GM23338 (cell line): ENCODE measurements at regions not wholly inside any gene's neighbourhood (a gene's known extent, or its start where the extent isn't known, plus 50 kb on each side); places are given as distances from the start of the nearest gene placed in this dataset.

ENCODE experiments used
- ATAC-seq: fragments of 200-7000 bp; cut with Tn5 transposase; 3 replicates; pipeline ENCODE4 v1.9.1; 2020
- DNase-seq: peaks from one replicate; pipeline ENCODE4 v3.0.0-alpha.2; 2015; ENCODE audit warnings: low spot score
- H2AFZ ChIP-seq: fragments of 200-600 bp; sonication (generic); 2 replicates; pipeline ENCODE4 v1.8.0; 2016; ENCODE audit warnings: antibody characterized with exemption, mild to moderate bottlenecking, moderate library complexity
- H3F3A ChIP-seq: fragments of 200-600 bp; sonication (generic); replicated peaks from 2 replicates; pipeline ENCODE4 v1.8.0; 2017; ENCODE audit warnings: antibody characterized with exemption, mixed run types, low read depth
- H3K27ac ChIP-seq: fragments of 200-600 bp; sonication (generic); 2 replicates; pipeline ENCODE4 v1.6.1; 2016; ENCODE audit warnings: low read depth
- H3K27me3 ChIP-seq: fragments of 200-600 bp; sonication (generic); 2 replicates; pipeline ENCODE4 v1.8.0; 2016; ENCODE audit warnings: mild to moderate bottlenecking, mixed run types, moderate library complexity; ENCODE audit not compliant: insufficient read depth
- H3K36me3 ChIP-seq: fragments of 200-600 bp; sonication (generic); 2 replicates; pipeline ENCODE4 v1.8.0; 2016; ENCODE audit warnings: mild to moderate bottlenecking; ENCODE audit not compliant: insufficient read depth
- H3K4me1 ChIP-seq: fragments of 200-600 bp; sonication (generic); 2 replicates; pipeline ENCODE4 v1.8.0; 2016; ENCODE audit warnings: mild to moderate bottlenecking, moderate library complexity; ENCODE audit not compliant: insufficient read depth
- H3K4me2 ChIP-seq: fragments of 200-600 bp; sonication (generic); 2 replicates; pipeline ENCODE4 v1.7.1; 2017; ENCODE audit warnings: mixed run types
- H3K4me3 ChIP-seq: fragments of 200-600 bp; sonication (generic); 2 replicates; pipeline ENCODE4 v1.6.1; 2016; ENCODE audit warnings: mixed run types
- H3K79me2 ChIP-seq: fragments of 200-600 bp; sonication (generic); replicated peaks from 2 replicates; pipeline ENCODE4 v1.8.0; 2017; ENCODE audit warnings: mild to moderate bottlenecking; ENCODE audit not compliant: insufficient read depth
- H3K9me2 ChIP-seq: fragments of 200-600 bp; sonication (generic); 2 replicates; pipeline ENCODE4 v1.8.0; 2017; ENCODE audit not compliant: insufficient read depth
- H4K20me1 ChIP-seq: fragments of 200-600 bp; sonication (generic); replicated peaks from 2 replicates; pipeline ENCODE4 v1.8.0; 2017; ENCODE audit warnings: mild to moderate bottlenecking; ENCODE audit not compliant: insufficient read depth
- H3K27ac Mint-ChIP-seq: 2 replicates; pipeline ENCODE4 v1.8.0; 2020; ENCODE audit warnings: inconsistent platforms, mild to moderate bottlenecking, moderate library complexity, mixed read lengths
- H3K27me3 Mint-ChIP-seq: 3 replicates; pipeline ENCODE4 v1.8.0; 2022; ENCODE audit warnings: low read depth, mild to moderate bottlenecking, moderate library complexity, mixed read lengths, inconsistent platforms; ENCODE audit not compliant: insufficient read depth, poor library complexity
- H3K36me3 Mint-ChIP-seq: 3 replicates; pipeline ENCODE4 v1.8.0; 2021; ENCODE audit warnings: low read depth, mild to moderate bottlenecking, inconsistent platforms, moderate library complexity, mixed read lengths
- H3K4me1 Mint-ChIP-seq: 3 replicates; pipeline ENCODE4 v1.8.0; 2020; ENCODE audit warnings: mild to moderate bottlenecking, inconsistent platforms, mixed read lengths
- H3K4me3 Mint-ChIP-seq: 3 replicates; pipeline ENCODE4 v1.8.0; 2021; ENCODE audit warnings: moderate library complexity, mild to moderate bottlenecking, inconsistent platforms, mixed read lengths
- H3K9me3 Mint-ChIP-seq: 3 replicates; pipeline ENCODE4 v1.8.0; 2020; ENCODE audit warnings: moderate library complexity, mild to moderate bottlenecking, inconsistent platforms, mixed read lengths
- CREB1 ChIP-seq: fragments of 250-450 bp; sonication (Bioruptor Pico); IDR thresholded peaks from 2 replicates; pipeline ENCODE4 v1.5.0; 2020; ENCODE audit warnings: low read depth, mild to moderate bottlenecking, moderate library complexity
- EZH2 ChIP-seq: fragments of 200-600 bp; sonication (generic); IDR thresholded peaks from one replicate; pipeline ENCODE4 v1.8.0; 2017; ENCODE audit warnings: antibody characterized with exemption, mild to moderate bottlenecking, low read depth; ENCODE audit not compliant: unreplicated experiment
- EZH2phosphoT487 ChIP-seq: fragments of 200-600 bp; sonication (generic); IDR thresholded peaks from one replicate; pipeline ENCODE4 v1.8.1; 2018; ENCODE audit warnings: antibody characterized with exemption; ENCODE audit not compliant: unreplicated experiment
- JUNB ChIP-seq: IDR thresholded peaks from one replicate; pipeline ENCODE4 v1.6.1; 2016; ENCODE audit warnings: antibody characterized with exemption; ENCODE audit not compliant: unreplicated experiment
- NANOG ChIP-seq: IDR thresholded peaks from 2 replicates; pipeline ENCODE4 v1.6.1; 2016; ENCODE audit warnings: antibody characterized with exemption, borderline replicate concordance
- POLR2AphosphoS5 ChIP-seq: IDR thresholded peaks from 2 replicates; pipeline ENCODE4 v1.6.1; 2016; ENCODE audit warnings: antibody characterized with exemption, low read depth
- REST ChIP-seq: IDR thresholded peaks from one replicate; pipeline ENCODE4 v1.6.1; 2018; ENCODE audit warnings: antibody characterized with exemption; ENCODE audit not compliant: unreplicated experiment
- STAT1 ChIP-seq: IDR thresholded peaks from one replicate; pipeline ENCODE4 v1.6.1; 2016; ENCODE audit warnings: antibody characterized with exemption; ENCODE audit not compliant: unreplicated experiment
- ZNF114 ChIP-seq: fragments of 250-450 bp; sonication (Bioruptor Pico); IDR thresholded peaks from 2 replicates; pipeline ENCODE4 v1.5.0; 2020; ENCODE audit warnings: mild to moderate bottlenecking, moderate library complexity
- ZNF331 ChIP-seq: fragments of 250-450 bp; sonication (Bioruptor Pico); IDR thresholded peaks from 2 replicates; pipeline ENCODE4 v1.5.0; 2020; ENCODE audit warnings: low read depth, mild to moderate bottlenecking, moderate library complexity
- ZNF462 ChIP-seq: fragments of 250-450 bp; sonication (Bioruptor Pico); IDR thresholded peaks from 2 replicates; pipeline ENCODE4 v1.5.0; 2020; ENCODE audit warnings: mild to moderate bottlenecking, moderate library complexity
- TF ChIP-seq, protein P1 (sequence below), 2 experiments: fragments of 200-600 bp in 1 of 2; sonication (generic) in 1 of 2; conservative IDR thresholded peaks; 2 replicates each; pipeline versions ENCODE4 v1.5.1 to v1.6.1; 2016 to 2017; ENCODE audit warnings: antibody characterized with exemption in 2 of 2, low read depth in 2 of 2, mild to moderate bottlenecking in 2 of 2, moderate library complexity in 1 of 2
- TF ChIP-seq, protein P2 (sequence below): IDR thresholded peaks from 2 replicates; pipeline ENCODE4 v1.6.1; 2016; ENCODE audit warnings: antibody characterized with exemption

- TF ChIP-seq ZNF331 (no peak), REST (no peak), ZNF462 (no peak), CREB1 (CRISPR knock-in tag) (no peak), EZH2 (no peak), STAT1 (no peak), NANOG (no peak), POLR2AphosphoS5 (no peak), ZNF114 (CRISPR knock-in tag) (no peak), JUNB (no peak), EZH2phosphoT487 (no peak)
- TF ChIP-seq, protein P1, sequence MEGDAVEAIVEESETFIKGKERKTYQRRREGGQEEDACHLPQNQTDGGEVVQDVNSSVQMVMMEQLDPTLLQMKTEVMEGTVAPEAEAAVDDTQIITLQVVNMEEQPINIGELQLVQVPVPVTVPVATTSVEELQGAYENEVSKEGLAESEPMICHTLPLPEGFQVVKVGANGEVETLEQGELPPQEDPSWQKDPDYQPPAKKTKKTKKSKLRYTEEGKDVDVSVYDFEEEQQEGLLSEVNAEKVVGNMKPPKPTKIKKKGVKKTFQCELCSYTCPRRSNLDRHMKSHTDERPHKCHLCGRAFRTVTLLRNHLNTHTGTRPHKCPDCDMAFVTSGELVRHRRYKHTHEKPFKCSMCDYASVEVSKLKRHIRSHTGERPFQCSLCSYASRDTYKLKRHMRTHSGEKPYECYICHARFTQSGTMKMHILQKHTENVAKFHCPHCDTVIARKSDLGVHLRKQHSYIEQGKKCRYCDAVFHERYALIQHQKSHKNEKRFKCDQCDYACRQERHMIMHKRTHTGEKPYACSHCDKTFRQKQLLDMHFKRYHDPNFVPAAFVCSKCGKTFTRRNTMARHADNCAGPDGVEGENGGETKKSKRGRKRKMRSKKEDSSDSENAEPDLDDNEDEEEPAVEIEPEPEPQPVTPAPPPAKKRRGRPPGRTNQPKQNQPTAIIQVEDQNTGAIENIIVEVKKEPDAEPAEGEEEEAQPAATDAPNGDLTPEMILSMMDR (conservative IDR thresholded peaks at IDR 0.05; ENCODE audit: low read depth in 2 of 2) = no peak
- TF ChIP-seq, protein P2, sequence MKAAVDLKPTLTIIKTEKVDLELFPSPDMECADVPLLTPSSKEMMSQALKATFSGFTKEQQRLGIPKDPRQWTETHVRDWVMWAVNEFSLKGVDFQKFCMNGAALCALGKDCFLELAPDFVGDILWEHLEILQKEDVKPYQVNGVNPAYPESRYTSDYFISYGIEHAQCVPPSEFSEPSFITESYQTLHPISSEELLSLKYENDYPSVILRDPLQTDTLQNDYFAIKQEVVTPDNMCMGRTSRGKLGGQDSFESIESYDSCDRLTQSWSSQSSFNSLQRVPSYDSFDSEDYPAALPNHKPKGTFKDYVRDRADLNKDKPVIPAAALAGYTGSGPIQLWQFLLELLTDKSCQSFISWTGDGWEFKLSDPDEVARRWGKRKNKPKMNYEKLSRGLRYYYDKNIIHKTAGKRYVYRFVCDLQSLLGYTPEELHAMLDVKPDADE = no peak
- H3K36me3 Mint-ChIP-seq = no peaks in the 10 kb centered on the region
- H3K4me3 ChIP-seq = no peak overlapping the region
- H3K4me3 Mint-ChIP-seq = no peak overlapping the region
- no peaks in the 10 kb centered on the region for H3K9me3 Mint-ChIP-seq
- no peaks in the 10 kb centered on the region for H4K20me1 ChIP-seq
- DNase-seq (no peak), ATAC-seq (no peak)
- no peaks in the 10 kb centered on the region for H3F3A ChIP-seq
- H3K27ac Mint-ChIP-seq = no peak overlapping the region
- no peak overlapping the region for H3K4me2 ChIP-seq
- peaks cover 4% of the 10 kb centered on the region; the same call in 1 of the 2 replicates for H3K9me2 ChIP-seq
- H3K27me3 ChIP-seq = no peaks in the 10 kb centered on the region
- no peak overlapping the region for H2AFZ ChIP-seq
- H3K27ac ChIP-seq = no peak overlapping the region
- H3K36me3 ChIP-seq = no peaks in the 10 kb centered on the region
- H3K27me3 Mint-ChIP-seq = no peaks in the 10 kb centered on the region
- H3K79me2 ChIP-seq = no peaks in the 10 kb centered on the region
- H3K4me1 ChIP-seq = no peaks in the 10 kb centered on the region
- H3K4me1 Mint-ChIP-seq = no peaks in the 10 kb centered on the region; the same call in 1 of the 3 replicates
These were observed 353.0 kb downstream of the MYCN start for GRCh38 chr2:16293398-16293797.
